Glutamatergic neuron (in vitro differentiated cells): ENCODE measurements at regions not wholly inside any gene's neighbourhood (a gene's known extent, or its start where the extent isn't known, plus 50 kb on each side); places are given as distances from the start of the nearest gene placed in this dataset.
"Not testable (repeated sequence)": the region's sequence is repeated elsewhere in the genome, so short reads cannot be mapped to it uniquely, and the experiment has no call there.

Source experiments
- DNase-seq: peaks from one replicate; pipeline ENCODE4 v3.0.0; 2022
- H3K27ac Mint-ChIP-seq: one replicate; pipeline ENCODE4 v1.8.0; 2020; ENCODE audit warnings: mild to moderate bottlenecking, mixed read lengths, inconsistent platforms; ENCODE audit not compliant: unreplicated experiment
- H3K27me3 Mint-ChIP-seq: one replicate; pipeline ENCODE4 v1.8.0; 2020; ENCODE audit warnings: mild to moderate bottlenecking, moderate library complexity, mixed read lengths, inconsistent platforms; ENCODE audit not compliant: unreplicated experiment
- H3K36me3 Mint-ChIP-seq: one replicate; pipeline ENCODE4 v1.8.0; 2020; ENCODE audit warnings: mild to moderate bottlenecking, mixed read lengths, inconsistent platforms; ENCODE audit not compliant: unreplicated experiment
- H3K4me1 Mint-ChIP-seq: one replicate; pipeline ENCODE4 v1.8.0; 2020; ENCODE audit warnings: mild to moderate bottlenecking, low read depth, mixed read lengths, inconsistent platforms; ENCODE audit not compliant: unreplicated experiment
- H3K4me3 Mint-ChIP-seq: one replicate; pipeline ENCODE4 v1.8.0; 2020; ENCODE audit warnings: mild to moderate bottlenecking, mixed read lengths, inconsistent platforms; ENCODE audit not compliant: unreplicated experiment
- H3K9me3 Mint-ChIP-seq: one replicate; pipeline ENCODE4 v1.8.0; 2020; ENCODE audit warnings: mild to moderate bottlenecking, moderate library complexity, mixed read lengths, inconsistent platforms; ENCODE audit not compliant: unreplicated experiment
- TF ChIP-seq, protein P1 (sequence below): fragments of 200-600 bp; sonication (generic); IDR thresholded peaks from one replicate; pipeline ENCODE4 v1.5.0; 2021; ENCODE audit not compliant: partially characterized antibody, unreplicated experiment

DNA sequence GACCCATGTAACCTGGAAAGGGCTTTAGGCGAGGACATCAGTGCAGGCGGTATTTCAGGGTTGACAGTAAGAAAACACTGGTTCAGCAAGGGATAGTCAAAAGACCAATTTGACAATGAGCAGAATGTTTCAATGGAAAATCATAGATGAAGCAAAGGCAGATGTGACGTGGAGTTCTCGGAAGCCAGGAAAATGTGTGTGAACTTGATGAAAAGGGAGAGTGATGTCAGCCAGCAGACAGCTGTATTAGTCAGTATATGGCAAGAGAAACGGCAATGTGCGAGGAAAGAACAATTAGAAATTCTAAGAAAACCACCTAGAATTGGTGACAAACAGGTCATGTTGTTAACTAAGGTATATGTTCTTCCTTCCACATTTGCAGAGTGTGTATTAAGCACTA is 503.9 kb upstream of the DAB2 start:
- no peaks in the 10 kb centered on the region for H3K27me3 Mint-ChIP-seq
- TF ChIP-seq, protein P1, sequence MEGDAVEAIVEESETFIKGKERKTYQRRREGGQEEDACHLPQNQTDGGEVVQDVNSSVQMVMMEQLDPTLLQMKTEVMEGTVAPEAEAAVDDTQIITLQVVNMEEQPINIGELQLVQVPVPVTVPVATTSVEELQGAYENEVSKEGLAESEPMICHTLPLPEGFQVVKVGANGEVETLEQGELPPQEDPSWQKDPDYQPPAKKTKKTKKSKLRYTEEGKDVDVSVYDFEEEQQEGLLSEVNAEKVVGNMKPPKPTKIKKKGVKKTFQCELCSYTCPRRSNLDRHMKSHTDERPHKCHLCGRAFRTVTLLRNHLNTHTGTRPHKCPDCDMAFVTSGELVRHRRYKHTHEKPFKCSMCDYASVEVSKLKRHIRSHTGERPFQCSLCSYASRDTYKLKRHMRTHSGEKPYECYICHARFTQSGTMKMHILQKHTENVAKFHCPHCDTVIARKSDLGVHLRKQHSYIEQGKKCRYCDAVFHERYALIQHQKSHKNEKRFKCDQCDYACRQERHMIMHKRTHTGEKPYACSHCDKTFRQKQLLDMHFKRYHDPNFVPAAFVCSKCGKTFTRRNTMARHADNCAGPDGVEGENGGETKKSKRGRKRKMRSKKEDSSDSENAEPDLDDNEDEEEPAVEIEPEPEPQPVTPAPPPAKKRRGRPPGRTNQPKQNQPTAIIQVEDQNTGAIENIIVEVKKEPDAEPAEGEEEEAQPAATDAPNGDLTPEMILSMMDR = no peak
- no peak overlapping the region for H3K27ac Mint-ChIP-seq
- no peak overlapping the region for H3K4me3 Mint-ChIP-seq
- no peaks in the 10 kb centered on the region for H3K36me3 Mint-ChIP-seq
- H3K9me3 Mint-ChIP-seq = no peaks in the 10 kb centered on the region
- H3K4me1 Mint-ChIP-seq = no peaks in the 10 kb centered on the region
- no peak for DNase-seq

DNA sequence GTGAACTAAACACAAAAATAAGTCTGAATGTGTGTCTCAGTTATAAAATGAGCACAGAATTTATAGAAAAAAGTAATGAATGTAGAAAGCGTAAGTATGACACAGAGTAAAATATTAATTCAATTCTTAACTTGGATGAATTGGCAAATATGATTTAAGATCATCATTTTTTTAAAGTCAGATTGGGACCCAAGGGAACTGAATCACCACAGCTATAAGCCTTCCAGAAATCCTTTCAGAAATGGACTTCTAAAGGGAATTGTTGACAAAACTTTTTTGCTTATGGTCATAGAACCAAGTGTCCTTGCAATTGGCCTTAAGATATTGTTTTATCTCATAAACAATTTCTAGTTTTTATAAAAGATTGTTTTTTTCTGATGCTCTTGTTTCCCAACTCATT is 495.1 kb upstream of the DAB2 start:
- H3K4me3 Mint-ChIP-seq = no peak overlapping the region

DNA sequence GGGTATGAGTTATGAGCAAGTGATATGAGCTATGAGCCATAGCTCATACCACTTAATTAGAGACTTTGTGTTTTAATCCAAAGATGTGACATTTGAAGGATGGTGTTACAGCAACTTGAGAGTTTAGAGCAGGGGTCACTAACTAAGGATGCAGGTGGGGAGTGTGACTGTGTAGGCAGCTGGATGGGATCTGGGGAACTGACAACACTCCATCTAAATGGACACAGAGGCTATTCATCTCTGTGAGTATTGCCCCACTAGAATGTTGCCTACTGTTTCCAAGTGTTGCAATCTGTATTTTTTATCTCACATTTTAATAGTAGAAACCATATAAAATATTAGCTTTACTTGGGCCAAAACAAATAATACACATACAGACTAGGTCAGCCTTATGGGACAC is 488.1 kb upstream of the DAB2 start:
- H3K27me3 Mint-ChIP-seq = no peaks in the 10 kb centered on the region

More for the DNA sequence above, 495.1 kb upstream of the DAB2 start:
- H3K4me1 Mint-ChIP-seq = no peaks in the 10 kb centered on the region
- DNase-seq = no peak
- H3K36me3 Mint-ChIP-seq = no peaks in the 10 kb centered on the region
- H3K9me3 Mint-ChIP-seq = no peaks in the 10 kb centered on the region
- H3K27ac Mint-ChIP-seq = no peak overlapping the region
- H3K27me3 Mint-ChIP-seq = no peaks in the 10 kb centered on the region
- TF ChIP-seq, protein P1 = no peak

DNA sequence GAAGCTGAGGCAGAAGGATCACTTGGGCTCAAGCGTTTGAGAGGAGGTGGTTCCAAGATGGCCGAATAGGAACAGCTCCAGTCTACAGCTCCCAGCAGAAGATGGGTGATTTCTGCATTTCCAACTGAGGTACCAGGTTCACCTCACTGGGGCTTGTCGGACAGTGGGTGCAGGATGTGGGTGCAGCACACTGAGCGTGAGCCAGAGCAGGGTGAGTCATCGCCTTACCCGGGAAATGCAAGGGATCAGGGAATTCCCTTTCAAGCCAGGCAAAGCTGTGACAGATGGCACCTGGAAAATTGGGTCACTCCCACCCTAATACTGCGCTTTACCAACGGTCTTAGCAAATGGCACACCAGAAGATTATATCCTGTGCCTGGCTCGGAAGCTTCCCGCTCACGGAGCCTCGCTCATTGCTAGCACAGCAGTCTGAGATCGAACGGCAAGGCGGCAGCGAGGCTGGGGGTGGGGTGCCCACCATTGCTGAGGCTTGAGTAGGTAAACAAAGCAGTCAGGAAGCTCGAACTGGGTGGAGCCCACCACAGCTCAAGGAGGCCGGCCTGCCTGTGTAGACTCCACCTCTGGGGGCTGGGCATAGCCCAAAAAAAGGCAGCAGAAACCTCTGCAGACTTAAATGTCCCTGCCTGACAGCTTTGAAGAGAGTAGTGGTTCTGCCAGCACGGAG is 482.6 kb upstream of the DAB2 start:
- H3K36me3 Mint-ChIP-seq, H3K9me3 Mint-ChIP-seq: not testable (repeated sequence)

More for the DNA sequence above, 488.1 kb upstream of the DAB2 start:
- Mint-ChIP-seq H3K36me3 (no peaks in the 10 kb centered on the region), H3K27ac (no peak overlapping the region), H3K4me1 (no peaks in the 10 kb centered on the region), H3K4me3 (no peak overlapping the region), H3K9me3 (no peaks in the 10 kb centered on the region)
- TF ChIP-seq, protein P1 = no peak
- no peak for DNase-seq

DNA sequence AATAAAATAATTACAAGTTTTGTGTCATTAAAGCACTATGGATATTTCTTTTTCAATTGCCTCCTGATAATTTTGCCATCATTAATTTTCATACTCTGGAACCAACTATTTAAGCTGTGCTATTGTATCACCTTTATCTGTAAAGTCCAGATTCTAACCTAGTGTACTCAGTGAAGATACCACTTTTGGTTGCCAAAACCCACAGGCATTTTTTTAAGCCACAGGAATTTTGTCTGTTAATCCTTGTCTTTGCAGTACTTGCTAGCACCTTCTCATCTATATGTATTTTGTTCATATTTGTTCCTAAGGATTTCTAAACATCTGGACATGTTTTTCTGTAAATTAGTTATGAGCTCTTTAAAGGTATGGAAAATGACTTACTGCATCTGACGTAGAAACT is 481.4 kb upstream of the DAB2 start:
- no peak overlapping the region for H3K4me3 Mint-ChIP-seq
- no peak for DNase-seq
- H3K27ac Mint-ChIP-seq = no peak overlapping the region
- H3K4me1 Mint-ChIP-seq = no peaks in the 10 kb centered on the region
- H3K36me3 Mint-ChIP-seq = no peaks in the 10 kb centered on the region
- no peaks in the 10 kb centered on the region for H3K27me3 Mint-ChIP-seq
- TF ChIP-seq, protein P1 = no peak
- H3K9me3 Mint-ChIP-seq = peaks cover 4% of the 10 kb centered on the region

More for the DNA sequence above, 482.6 kb upstream of the DAB2 start:
- H3K27ac Mint-ChIP-seq, H3K4me1 Mint-ChIP-seq, H3K4me3 Mint-ChIP-seq, DNase-seq, H3K27me3 Mint-ChIP-seq: not testable (repeated sequence)

DNA sequence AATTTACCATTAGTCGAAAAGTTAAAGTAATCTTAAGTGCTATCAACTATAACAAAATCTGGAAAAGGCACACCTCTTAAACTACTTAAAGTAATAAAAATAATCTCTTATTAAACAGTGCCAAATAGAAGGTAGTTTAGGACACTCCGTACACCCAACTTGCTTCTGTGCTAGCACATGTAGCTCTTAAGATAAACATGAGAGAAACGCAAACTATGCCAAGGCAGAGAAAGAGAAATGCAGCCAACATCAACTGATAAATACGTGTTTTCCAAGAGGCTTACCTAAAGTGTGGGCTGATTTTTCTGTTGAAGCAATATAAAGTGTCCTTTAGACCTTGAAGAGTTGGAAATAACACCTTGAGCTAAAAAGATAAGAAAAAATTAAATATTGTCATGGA is 480.6 kb upstream of the DAB2 start:
- no peaks in the 10 kb centered on the region for H3K4me1 Mint-ChIP-seq
- H3K4me3 Mint-ChIP-seq = no peak overlapping the region
- TF ChIP-seq, protein P1 = no peak
- no peaks in the 10 kb centered on the region for H3K27me3 Mint-ChIP-seq
- peaks cover 4% of the 10 kb centered on the region for H3K9me3 Mint-ChIP-seq
- no peaks in the 10 kb centered on the region for H3K36me3 Mint-ChIP-seq
- no peak overlapping the region for H3K27ac Mint-ChIP-seq
- no peak for DNase-seq
